Uterus (tissue), 2 donors: ENCODE measurements at regions not wholly inside any gene's neighbourhood (a gene's known extent, or its start where the extent isn't known, plus 50 kb on each side); places are given as distances from the start of the nearest gene placed in this dataset.

Experiments used
- CTCF ChIP-seq, 4 experiments: fragments of 200-600 bp in 2 of 4; fragments of 450-650 bp in 2 of 4; sonication (generic) in 2 of 4; IDR thresholded peaks; one replicate each; pipeline ENCODE4 v1.5.1; 2016 to 2019; ENCODE audit warnings: antibody characterized with exemption in 4 of 4, mild to moderate bottlenecking in 2 of 4, moderate library complexity in 1 of 4
- POLR2A ChIP-seq, 2 donors: fragments of 450-650 bp; IDR thresholded peaks; one replicate each; pipeline ENCODE4 v1.6.1; 2016; ENCODE audit warnings: antibody characterized with exemption in 2 of 2, mild to moderate bottlenecking in 1 of 2, moderate library complexity in 1 of 2

- TF ChIP-seq POLR2A (IDR thresholded peaks at IDR 0.05) (no peak), CTCF (IDR thresholded peaks at IDR 0.05) (no peak)
These were observed 355.3 kb upstream of the KCNN2 start for GRCh38 chr5:114006582-114006981.
